ENCODE measurements at regions not wholly inside any gene's neighbourhood (a gene's known extent, or its start where the extent isn't known, plus 50 kb on each side); places are given as distances from the start of the nearest gene placed in this dataset.
"Not testable (repeated sequence)": the region's sequence is repeated elsewhere in the genome, so short reads cannot be mapped to it uniquely, and the experiment has no call there.

DNA sequence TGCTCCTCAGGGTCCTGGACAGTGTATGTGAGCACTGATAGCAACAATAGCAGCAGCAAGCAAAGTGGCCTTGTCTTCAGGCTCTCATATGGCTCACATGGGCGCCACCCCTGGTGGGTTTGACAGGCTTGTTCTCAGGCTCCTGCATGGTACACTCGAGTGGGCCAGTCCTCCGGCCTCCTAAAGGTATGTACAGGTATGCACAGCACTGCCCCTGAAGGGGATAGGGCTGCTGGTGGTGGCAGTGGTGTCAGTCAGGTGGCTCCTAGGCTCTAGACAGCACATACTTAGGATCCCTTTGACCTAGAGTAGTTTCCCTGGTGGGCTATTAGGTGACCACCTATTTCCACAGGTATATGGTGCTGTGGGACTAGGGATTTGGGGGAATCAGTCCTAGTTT is 79.8 kb downstream of the LGALS9B start:
- WGBS: no CpG with 5 or more reads among the region's 3 CpGs
- H3K9me3 ChIP-seq; H3K27me3 ChIP-seq; H3K4me3 ChIP-seq; DNase-seq (ENCODE audit: low spot score in 2 of 2); H3K4me1 ChIP-seq; H3K27ac ChIP-seq; H3K36me3 ChIP-seq: not testable (repeated sequence)

DNA sequence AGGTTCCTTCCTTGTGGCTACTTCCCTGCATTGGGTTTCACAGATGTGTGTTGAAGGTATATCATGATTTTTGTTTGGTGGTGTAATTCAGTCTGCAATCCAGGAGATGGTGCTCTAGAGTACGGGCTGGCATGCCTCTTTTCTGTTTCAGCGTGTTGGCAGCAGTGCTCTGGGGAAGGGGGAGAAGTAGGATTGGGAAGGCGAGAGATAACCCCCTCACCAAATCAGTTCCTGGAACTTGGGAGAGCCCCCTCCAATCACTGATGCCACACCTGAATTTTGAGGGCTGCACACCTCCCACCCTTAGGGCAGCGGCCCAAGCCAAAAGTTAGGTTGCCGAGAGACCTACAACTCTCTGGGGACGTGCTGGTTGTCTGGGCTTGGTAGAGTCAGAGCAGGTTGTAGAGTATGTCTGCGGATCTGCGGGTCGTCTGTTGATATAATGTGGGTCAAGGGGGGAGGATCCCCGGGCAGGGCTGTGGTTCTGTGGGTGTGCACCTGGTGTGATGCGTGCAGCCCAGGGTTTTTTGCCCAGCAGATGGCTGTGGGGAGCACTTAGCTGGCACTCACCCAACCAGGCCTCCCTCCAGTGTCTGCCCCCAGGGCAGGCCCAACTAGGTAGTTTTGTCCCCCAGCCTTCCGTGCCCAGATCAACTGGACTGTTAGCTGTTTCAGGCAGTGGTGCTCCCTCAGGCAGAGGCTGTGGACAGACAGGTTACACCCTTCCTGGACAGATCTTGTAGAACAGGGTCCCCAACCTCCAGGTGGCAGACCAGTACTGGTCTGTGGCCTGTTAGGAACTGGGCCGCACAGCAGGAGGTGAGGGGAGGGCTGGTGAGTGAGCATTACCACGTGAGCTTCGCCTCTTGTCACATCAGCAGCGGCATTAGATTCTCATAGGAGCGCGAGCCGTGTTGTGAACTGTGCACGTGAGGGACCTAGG is 85.7 kb downstream of the LGALS9B start:
- not testable (repeated sequence) for DNase-seq (ENCODE audit: low spot score in 2 of 2)

DNA sequence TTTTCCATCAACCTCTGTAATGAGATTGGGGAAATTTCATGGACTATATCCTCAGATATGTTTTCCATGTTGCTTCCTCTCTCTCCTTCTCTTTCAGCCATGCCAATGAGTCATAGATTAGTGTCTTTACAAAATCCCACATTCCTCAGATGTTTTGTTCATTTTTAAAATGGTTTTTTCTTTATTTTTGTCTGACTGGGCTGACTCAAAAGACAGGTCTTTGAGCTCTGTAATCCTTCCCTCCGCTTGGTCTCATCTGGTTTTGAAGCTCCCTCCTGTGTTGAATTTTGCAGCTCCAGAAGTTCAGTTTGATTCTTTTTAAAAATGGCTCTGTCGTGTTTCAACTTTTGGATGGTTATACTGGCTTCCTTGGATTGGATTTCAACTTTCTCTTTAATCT is 86.7 kb downstream of the LGALS9B start:
- not testable (repeated sequence) for H3K36me3 ChIP-seq; H3K27me3 ChIP-seq; H3K9me3 ChIP-seq; DNase-seq (ENCODE audit: low spot score in 2 of 2); H3K4me3 ChIP-seq; H3K27ac ChIP-seq; H3K4me1 ChIP-seq
- 45% methylated on average over 2 of the region's 2 CpGs for WGBS

More for the DNA sequence above, 85.7 kb downstream of the LGALS9B start:
- TF ChIP-seq, protein P1, sequence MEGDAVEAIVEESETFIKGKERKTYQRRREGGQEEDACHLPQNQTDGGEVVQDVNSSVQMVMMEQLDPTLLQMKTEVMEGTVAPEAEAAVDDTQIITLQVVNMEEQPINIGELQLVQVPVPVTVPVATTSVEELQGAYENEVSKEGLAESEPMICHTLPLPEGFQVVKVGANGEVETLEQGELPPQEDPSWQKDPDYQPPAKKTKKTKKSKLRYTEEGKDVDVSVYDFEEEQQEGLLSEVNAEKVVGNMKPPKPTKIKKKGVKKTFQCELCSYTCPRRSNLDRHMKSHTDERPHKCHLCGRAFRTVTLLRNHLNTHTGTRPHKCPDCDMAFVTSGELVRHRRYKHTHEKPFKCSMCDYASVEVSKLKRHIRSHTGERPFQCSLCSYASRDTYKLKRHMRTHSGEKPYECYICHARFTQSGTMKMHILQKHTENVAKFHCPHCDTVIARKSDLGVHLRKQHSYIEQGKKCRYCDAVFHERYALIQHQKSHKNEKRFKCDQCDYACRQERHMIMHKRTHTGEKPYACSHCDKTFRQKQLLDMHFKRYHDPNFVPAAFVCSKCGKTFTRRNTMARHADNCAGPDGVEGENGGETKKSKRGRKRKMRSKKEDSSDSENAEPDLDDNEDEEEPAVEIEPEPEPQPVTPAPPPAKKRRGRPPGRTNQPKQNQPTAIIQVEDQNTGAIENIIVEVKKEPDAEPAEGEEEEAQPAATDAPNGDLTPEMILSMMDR (IDR thresholded peaks at IDR 0.05): peak; percentile 50 to 56
- H3K9me3 ChIP-seq, H3K27ac ChIP-seq, H3K4me1 ChIP-seq, H3K36me3 ChIP-seq, H3K4me3 ChIP-seq, H3K27me3 ChIP-seq: not testable (repeated sequence)
- WGBS: 73% methylated on average over 9 of the region's 20 CpGs

DNA sequence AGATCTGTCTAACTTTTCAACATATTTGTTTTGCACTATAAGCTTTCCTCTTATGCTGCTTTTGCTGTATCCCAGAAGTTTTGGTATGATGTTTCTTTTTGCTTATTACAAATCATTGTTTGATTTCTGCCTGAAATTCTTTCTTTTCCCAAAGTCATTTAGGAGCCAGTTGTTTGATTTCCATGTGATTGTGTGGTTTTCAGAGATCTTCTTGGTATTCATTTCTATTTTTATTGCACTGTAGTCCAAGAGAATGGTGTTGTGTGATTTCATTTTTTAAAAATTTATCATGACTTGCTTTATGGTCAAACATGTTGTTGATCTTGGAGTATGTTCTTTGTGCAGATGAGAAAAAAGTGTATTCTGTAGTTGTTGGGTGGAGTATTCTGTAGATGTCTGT is 88.1 kb downstream of the LGALS9B start:
- not testable (repeated sequence) for H3K27me3 ChIP-seq; H3K27ac ChIP-seq; DNase-seq (ENCODE audit: low spot score in 2 of 2); H3K9me3 ChIP-seq; H3K4me1 ChIP-seq; H3K4me3 ChIP-seq; H3K36me3 ChIP-seq

DNA sequence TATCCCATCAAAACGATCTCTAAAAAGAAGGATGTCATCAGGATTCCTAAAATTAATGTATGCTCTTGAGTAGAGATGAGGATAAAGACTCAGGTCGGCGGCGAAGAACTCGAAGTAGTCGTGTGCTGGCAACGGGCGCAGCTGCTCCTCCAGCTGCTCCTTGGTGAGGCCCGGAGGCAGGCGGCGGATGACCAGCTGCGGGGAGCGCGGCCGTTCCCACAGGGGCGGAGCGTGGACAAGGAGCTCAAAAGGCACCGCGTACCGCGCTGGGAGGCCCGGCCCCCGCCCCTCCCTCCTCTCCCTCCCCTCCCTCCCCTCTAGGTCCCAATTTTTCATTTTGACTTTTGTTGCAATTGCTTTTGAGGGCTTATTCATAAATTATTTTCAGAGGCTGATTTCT is 90.7 kb downstream of the LGALS9B start:
- not testable (repeated sequence) for H3K9me3 ChIP-seq; H3K36me3 ChIP-seq; H3K4me3 ChIP-seq; H3K27me3 ChIP-seq; H3K4me1 ChIP-seq; DNase-seq (ENCODE audit: low spot score in 2 of 2); H3K27ac ChIP-seq
- 15% methylated on average over 23 of the region's 23 CpGs for WGBS

DNA sequence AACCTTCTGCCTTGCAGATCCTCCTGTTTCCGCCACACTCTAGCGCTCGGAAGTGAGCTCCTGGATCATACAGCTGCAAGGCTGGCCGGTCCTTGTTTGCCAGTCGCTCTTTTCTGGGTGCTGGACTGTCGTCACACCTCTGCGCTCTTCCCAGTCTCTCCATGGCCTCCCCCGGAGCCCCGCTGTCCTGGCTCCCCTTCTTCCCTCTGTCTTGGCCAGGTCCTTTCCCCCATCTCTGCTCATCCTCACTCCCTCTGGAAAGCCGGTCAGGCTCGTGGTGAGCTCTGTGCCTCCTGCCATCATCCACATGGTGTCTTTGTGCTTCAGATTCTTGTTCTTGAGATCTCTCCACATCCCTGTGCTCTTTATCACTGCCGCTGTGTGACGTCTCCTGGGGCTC is 91.6 kb downstream of the LGALS9B start:
- H3K27ac ChIP-seq; H3K27me3 ChIP-seq; H3K9me3 ChIP-seq; DNase-seq (ENCODE audit: low spot score in 2 of 2); H3K4me3 ChIP-seq; H3K4me1 ChIP-seq; H3K36me3 ChIP-seq: not testable (repeated sequence)
- 90% methylated on average over 13 of the region's 13 CpGs for WGBS

Data from suprapubic skin (tissue), 4 donors.